ENCODE measurements at regions not wholly inside any gene's neighbourhood (a gene's known extent, or its start where the extent isn't known, plus 50 kb on each side); places are given as distances from the start of the nearest gene placed in this dataset.

DNA sequence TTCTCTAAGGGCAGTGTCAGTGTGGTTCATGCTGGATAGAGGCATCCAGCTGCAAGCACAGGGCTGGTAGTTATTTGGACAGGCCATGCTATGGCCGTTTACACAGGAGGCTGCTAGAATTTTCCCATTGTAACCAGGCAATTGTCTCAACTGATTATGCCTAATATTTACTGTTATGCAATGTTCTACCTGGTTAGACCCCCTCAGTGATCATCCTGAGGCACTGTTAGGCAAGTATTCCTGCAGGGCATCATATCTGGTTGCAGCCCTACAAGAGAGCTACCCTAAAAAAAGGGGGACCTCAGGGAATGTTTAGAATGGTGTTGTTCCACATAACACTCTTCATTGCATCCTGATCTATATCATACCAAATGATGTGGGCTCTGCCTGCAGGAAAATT lies 1124.6 kb downstream of the JRKL start:
- no peak for DNase-seq (ENCODE audit: low read depth)
- H3K4me3 ChIP-seq (ENCODE audit: low read depth, low read length) = no peak overlapping the region
- TF ChIP-seq POLR2A (IDR thresholded peaks at IDR 0.05; ENCODE audit: extremely low read depth, insufficient read length) (no peak), MYC (IDR thresholded peaks at IDR 0.05; ENCODE audit: low read depth, low read length) (no peak), CTCF (IDR thresholded peaks at IDR 0.05; ENCODE audit: low read depth, low read length) (no peak)
- TF ChIP-seq, protein P1, sequence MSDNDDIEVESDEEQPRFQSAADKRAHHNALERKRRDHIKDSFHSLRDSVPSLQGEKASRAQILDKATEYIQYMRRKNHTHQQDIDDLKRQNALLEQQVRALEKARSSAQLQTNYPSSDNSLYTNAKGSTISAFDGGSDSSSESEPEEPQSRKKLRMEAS (IDR thresholded peaks at IDR 0.05; ENCODE audit: low read depth, low read length) = no peak

GRCh38 chr11:97516688-97517087 lies 1126.9 kb downstream of the JRKL start:
- TF ChIP-seq, protein P1 (IDR thresholded peaks at IDR 0.05; ENCODE audit: low read depth, low read length) = no peak
- TF ChIP-seq MYC (IDR thresholded peaks at IDR 0.05; ENCODE audit: low read depth, low read length) (no peak), CTCF (IDR thresholded peaks at IDR 0.05; ENCODE audit: low read depth, low read length) (no peak), POLR2A (IDR thresholded peaks at IDR 0.05; ENCODE audit: extremely low read depth, insufficient read length) (no peak)
- no peak for DNase-seq (ENCODE audit: low read depth)
- H3K4me3 ChIP-seq (ENCODE audit: low read depth, low read length) = no peak overlapping the region

- TF ChIP-seq POLR2A (IDR thresholded peaks at IDR 0.05; ENCODE audit: extremely low read depth, insufficient read length) (no peak), MYC (IDR thresholded peaks at IDR 0.05; ENCODE audit: low read depth, low read length) (no peak), CTCF (IDR thresholded peaks at IDR 0.05; ENCODE audit: low read depth, low read length) (no peak)
- TF ChIP-seq, protein P1 (IDR thresholded peaks at IDR 0.05; ENCODE audit: low read depth, low read length) = no peak
- no peak overlapping the region for H3K4me3 ChIP-seq (ENCODE audit: low read depth, low read length)
- no peak for DNase-seq (ENCODE audit: low read depth)
These were observed 1135.5 kb downstream of the JRKL start for GRCh38 chr11:97525273-97525672.

DNA sequence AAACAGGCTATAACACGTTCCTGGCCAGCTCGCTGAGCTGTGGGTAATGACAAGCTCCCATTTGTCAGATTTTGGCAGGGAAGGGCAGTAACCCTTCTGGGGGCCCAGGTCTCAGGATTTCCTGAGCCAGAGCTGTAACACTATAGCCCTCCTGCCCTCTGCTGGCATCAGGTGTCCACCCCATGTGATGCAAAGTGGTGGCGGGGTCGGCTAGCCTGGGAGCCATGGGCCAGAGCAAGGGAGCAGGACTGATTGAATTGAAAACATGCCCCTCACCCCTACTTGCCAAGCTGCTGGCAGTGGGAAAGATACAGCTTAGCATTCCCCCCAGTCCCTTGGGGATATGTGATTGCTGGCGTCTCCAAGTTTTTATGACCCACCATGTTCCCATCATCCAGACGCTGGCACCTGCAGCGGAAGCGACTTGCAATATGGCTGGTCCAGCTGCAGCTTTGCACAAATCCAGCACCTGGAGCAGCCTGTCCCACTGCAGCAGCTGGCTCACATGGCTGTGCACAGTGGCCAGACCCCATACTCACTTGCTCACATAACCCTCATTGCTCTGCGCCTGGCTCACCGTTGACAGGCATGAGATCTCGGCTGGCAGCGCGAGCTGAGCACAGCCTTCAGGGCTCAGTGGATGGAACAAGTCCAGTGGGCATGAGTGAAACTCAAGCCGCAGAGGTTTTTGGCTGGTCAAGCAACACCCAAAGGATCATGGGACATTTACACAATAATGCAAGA lies 1147.8 kb downstream of the JRKL start:
- H3K4me3 ChIP-seq (ENCODE audit: low read depth, low read length) = no peak overlapping the region
- TF ChIP-seq MYC (IDR thresholded peaks at IDR 0.05; ENCODE audit: low read depth, low read length) = no peak
- TF ChIP-seq CTCF (IDR thresholded peaks at IDR 0.05; ENCODE audit: low read depth, low read length) = no peak
- TF ChIP-seq, protein P1 (IDR thresholded peaks at IDR 0.05; ENCODE audit: low read depth, low read length) = no peak
- TF ChIP-seq POLR2A (IDR thresholded peaks at IDR 0.05; ENCODE audit: extremely low read depth, insufficient read length) = no peak
- no peak for DNase-seq (ENCODE audit: low read depth)

- TF ChIP-seq POLR2A (IDR thresholded peaks at IDR 0.05; ENCODE audit: extremely low read depth, insufficient read length) (no peak), CTCF (IDR thresholded peaks at IDR 0.05; ENCODE audit: low read depth, low read length) (no peak), MYC (IDR thresholded peaks at IDR 0.05; ENCODE audit: low read depth, low read length) (no peak)
- TF ChIP-seq, protein P1 (IDR thresholded peaks at IDR 0.05; ENCODE audit: low read depth, low read length) = no peak
- DNase-seq (ENCODE audit: low read depth) = no peak
- H3K4me3 ChIP-seq (ENCODE audit: low read depth, low read length) = no peak overlapping the region
These were observed 1154.6 kb downstream of the JRKL start for GRCh38 chr11:97544431-97544830.

Data from NB4 (cell line).